Uterus (tissue), 3 donors: ENCODE measurements at regions not wholly inside any gene's neighbourhood (a gene's known extent, or its start where the extent isn't known, plus 50 kb on each side); places are given as distances from the start of the nearest gene placed in this dataset.

Experiments
- DNase-seq, 2 donors: peaks; one replicate each; pipeline ENCODE4 v3.0.0-alpha.2; 2019 to 2020
- H3K27ac ChIP-seq, 2 donors: fragments of 200-600 bp; sonication (generic); 1 replicate in 1 of 2; 2 replicates in 1 of 2; pipeline ENCODE4 v1.5.1; 2016 to 2018
- H3K27me3 ChIP-seq, 2 donors: fragments of 200-600 bp; sonication (generic); one replicate each; pipeline ENCODE4 v1.5.1; 2018 to 2019; ENCODE audit warnings: control low read depth in 1 of 2
- H3K36me3 ChIP-seq, 2 donors: fragments of 200-600 bp; sonication (generic); one replicate each; pipeline ENCODE4 v1.5.1; 2019; ENCODE audit warnings: control low read depth in 1 of 2
- H3K4me1 ChIP-seq, 2 donors: fragments of 200-600 bp; sonication (generic); one replicate each; pipeline ENCODE4 v1.5.1; 2018 to 2019; ENCODE audit warnings: control low read depth in 1 of 2
- H3K4me3 ChIP-seq, 2 donors: fragments of 200-600 bp; sonication (generic); 1 replicate in 1 of 2; 2 replicates in 1 of 2; pipeline ENCODE4 v1.5.1; 2018 to 2019; ENCODE audit warnings: mild to moderate bottlenecking in 1 of 2
- H3K9me3 ChIP-seq, 2 donors: fragments of 200-600 bp; sonication (generic); one replicate each; pipeline ENCODE4 v1.5.1; 2019; ENCODE audit warnings: control low read depth in 1 of 2
- CTCF ChIP-seq, 4 experiments: fragments of 200-600 bp in 2 of 4; fragments of 450-650 bp in 2 of 4; sonication (generic) in 2 of 4; IDR thresholded peaks; one replicate each; pipeline ENCODE4 v1.5.1; 2016 to 2019; ENCODE audit warnings: antibody characterized with exemption in 4 of 4, mild to moderate bottlenecking in 2 of 4, moderate library complexity in 1 of 4
- POLR2A ChIP-seq, 2 donors: fragments of 450-650 bp; IDR thresholded peaks; one replicate each; pipeline ENCODE4 v1.6.1; 2016; ENCODE audit warnings: antibody characterized with exemption in 2 of 2, mild to moderate bottlenecking in 1 of 2, moderate library complexity in 1 of 2
- intact Hi-C: fragments of 100-400 bp; cut with DNase I; formaldehyde crosslinking; loops from one replicate; pipeline ENCODE4 v1.15.1; 2023; ENCODE audit warnings: low total_unique reads
- donor health status: DM: yes; HTN: yes; CAD: no.

- H3K27me3 ChIP-seq: peaks cover 0 to 6% of the 10 kb centered on the region in 2 donors
Observed at GRCh38 chr17:34156741-34157589, 98.1 kb upstream of the CCL2 start.

GRCh38 chr17:34161690-34162089 is 93.4 kb upstream of the CCL2 start:
- intact Hi-C loops: no loop called here
- no peaks in the 10 kb centered on the region for H3K9me3 ChIP-seq
- H3K36me3 ChIP-seq: no peaks in the 10 kb centered on the region
- no peak for DNase-seq
- no peak overlapping the region for H3K4me3 ChIP-seq
- peaks cover 0 to 7% of the 10 kb centered on the region in 2 donors for H3K4me1 ChIP-seq
- H3K27ac ChIP-seq: no peak overlapping the region
- no peak for TF ChIP-seq POLR2A (IDR thresholded peaks at IDR 0.05)
- TF ChIP-seq CTCF (IDR thresholded peaks at IDR 0.05): no peak
- H3K27me3 ChIP-seq: no peaks in the 10 kb centered on the region

More at GRCh38 chr17:34156741-34157589, 98.1 kb upstream of the CCL2 start:
- intact Hi-C loops: no loop called here
- Histone ChIP-seq H3K4me3 (no peak overlapping the region), H3K9me3 (no peaks in the 10 kb centered on the region), H3K27ac (no peak overlapping the region), H3K4me1 (peaks cover 0 to 7% of the 10 kb centered on the region in 2 donors), H3K36me3 (no peaks in the 10 kb centered on the region)
- no peak for TF ChIP-seq CTCF (IDR thresholded peaks at IDR 0.05)
- TF ChIP-seq POLR2A (IDR thresholded peaks at IDR 0.05): no peak
- DNase-seq: no peak

- DNase-seq: no peak
- Histone ChIP-seq H3K27me3 (no peaks in the 10 kb centered on the region), H3K4me1 (no peaks in the 10 kb centered on the region), H3K9me3 (no peaks in the 10 kb centered on the region), H3K36me3 (no peaks in the 10 kb centered on the region), H3K27ac (no peak overlapping the region), H3K4me3 (no peak overlapping the region)
- TF ChIP-seq CTCF (IDR thresholded peaks at IDR 0.05): no peak
- TF ChIP-seq POLR2A (IDR thresholded peaks at IDR 0.05): no peak
- intact Hi-C loops: no loop called here
Observed at GRCh38 chr17:34163123-34163522, 92.0 kb upstream of the CCL2 start.

- intact Hi-C loops: no loop called here
- TF ChIP-seq POLR2A (IDR thresholded peaks at IDR 0.05): no peak
- TF ChIP-seq CTCF (IDR thresholded peaks at IDR 0.05): no peak
- H3K9me3 ChIP-seq: no peaks in the 10 kb centered on the region
- H3K27ac ChIP-seq: no peak overlapping the region
- no peaks in the 10 kb centered on the region for H3K36me3 ChIP-seq
- H3K4me3 ChIP-seq: no peak overlapping the region
- no peaks in the 10 kb centered on the region for H3K4me1 ChIP-seq
- no peak for DNase-seq
- no peaks in the 10 kb centered on the region for H3K27me3 ChIP-seq
Observed at GRCh38 chr17:34163646-34164045, 91.4 kb upstream of the CCL2 start.

GRCh38 chr17:34164837-34165236 is 90.2 kb upstream of the CCL2 start:
- TF ChIP-seq POLR2A (IDR thresholded peaks at IDR 0.05): no peak
- no peak for TF ChIP-seq CTCF (IDR thresholded peaks at IDR 0.05)
- Histone ChIP-seq H3K9me3 (no peaks in the 10 kb centered on the region), H3K4me3 (no peak overlapping the region), H3K4me1 (no peaks in the 10 kb centered on the region), H3K27ac (no peak overlapping the region), H3K27me3 (no peaks in the 10 kb centered on the region), H3K36me3 (no peaks in the 10 kb centered on the region)
- intact Hi-C loops: no loop called here
- DNase-seq: no peak
